Gastroesophageal sphincter (tissue), 4 donors: ENCODE measurements at regions not wholly inside any gene's neighbourhood (a gene's known extent, or its start where the extent isn't known, plus 50 kb on each side); places are given as distances from the start of the nearest gene placed in this dataset.

Experiments
- ATAC-seq: fragments of 150-250 bp; one replicate; pipeline ENCODE4 v1.9.1; 2016; ENCODE audit warnings: mild to moderate bottlenecking, moderate library complexity
- H3K27ac ChIP-seq, 4 donors: fragments of 200-600 bp; sonication (generic) in 3 of 4; 1 replicate in 3 of 4; 2 replicates in 1 of 4; pipeline ENCODE4 v1.5.1; 2016 to 2019
- H3K27me3 ChIP-seq: fragments of 200-600 bp; sonication (generic); one replicate; pipeline ENCODE4 v1.5.1; 2019
- H3K36me3 ChIP-seq, 2 donors: fragments of 200-600 bp; sonication (generic); one replicate each; pipeline ENCODE4 v1.5.1; 2019; ENCODE audit warnings: control low read depth in 1 of 2
- H3K4me1 ChIP-seq, 3 donors: fragments of 200-600 bp; sonication (generic); 1 replicate in 2 of 3; 2 replicates in 1 of 3; pipeline ENCODE4 v1.5.1; 2016 to 2019; ENCODE audit warnings: control low read depth in 2 of 3
- H3K4me3 ChIP-seq, 2 donors: fragments of 200-600 bp; sonication (generic); one replicate each; pipeline ENCODE4 v1.5.1; 2019; ENCODE audit warnings: mild to moderate bottlenecking in 1 of 2, moderate library complexity in 1 of 2
- H3K9me3 ChIP-seq, 3 donors: fragments of 200-600 bp; sonication (generic); one replicate each; pipeline ENCODE4 v1.5.1; 2017 to 2019; ENCODE audit warnings: control low read depth in 2 of 3
- CTCF ChIP-seq, 4 experiments: fragments of 200-600 bp in 2 of 4; fragments of 450-650 bp in 2 of 4; sonication (generic) in 1 of 4; IDR thresholded peaks; one replicate each; pipeline ENCODE4 v1.5.1; 2017 to 2019; ENCODE audit warnings: antibody characterized with exemption in 4 of 4, mild to moderate bottlenecking in 2 of 4, moderate library complexity in 2 of 4
- EP300 ChIP-seq: sonication (generic); formaldehyde crosslinking; IDR thresholded peaks from one replicate; pipeline ENCODE4 v1.6.1; 2017; ENCODE audit warnings: antibody characterized with exemption, mild to moderate bottlenecking
- POLR2A ChIP-seq, 2 donors: fragments of 450-650 bp; IDR thresholded peaks; one replicate each; pipeline ENCODE4 v1.6.1; 2017; ENCODE audit warnings: antibody characterized with exemption in 2 of 2, mild to moderate bottlenecking in 2 of 2, moderate library complexity in 1 of 2
- POLR2AphosphoS5 ChIP-seq: sonication (generic); formaldehyde crosslinking; IDR thresholded peaks from one replicate; pipeline ENCODE4 v1.6.1; 2017; ENCODE audit warnings: antibody characterized with exemption
- WGBS, 2 donors: methylation state at CpG; one replicate each; pipeline ENCODE4 v1.1.5; 2018; ENCODE audit warnings: low coverage in 1 of 2; 5-methylcytosine and 5-hydroxymethylcytosine counted together

GRCh38 chr6:142635130-142635529 lies 309.8 kb downstream of the HIVEP2 start:
- WGBS, 2 donors, result 70 to 92% methylated on average over 1 of the region's 1 CpG
- ATAC-seq, result no peak
- Histone ChIP-seq H3K36me3 (no peaks in the 10 kb centered on the region), H3K9me3 (no peaks in the 10 kb centered on the region), H3K4me1 (no peaks in the 10 kb centered on the region), H3K27me3 (no peaks in the 10 kb centered on the region), H3K27ac (no peak overlapping the region), H3K4me3 (no peak overlapping the region)
- no peak for TF ChIP-seq POLR2AphosphoS5
- TF ChIP-seq POLR2A (IDR thresholded peaks at IDR 0.05), result no peak
- no peak for TF ChIP-seq CTCF (IDR thresholded peaks at IDR 0.05)
- TF ChIP-seq EP300, result no peak

GRCh38 chr6:142637624-142638351 lies 307.2 kb downstream of the HIVEP2 start:
- Histone ChIP-seq H3K9me3 (no peaks in the 10 kb centered on the region), H3K36me3 (no peaks in the 10 kb centered on the region), H3K27ac (no peak overlapping the region), H3K27me3 (no peaks in the 10 kb centered on the region), H3K4me1 (no peaks in the 10 kb centered on the region), H3K4me3 (no peak overlapping the region)
- ATAC-seq, result no peak
- WGBS, 2 donors, result 81 to 87% methylated on average over 5 to 10 of the region's 10 CpGs
- TF ChIP-seq POLR2AphosphoS5 (no peak), CTCF (IDR thresholded peaks at IDR 0.05) (no peak), POLR2A (IDR thresholded peaks at IDR 0.05) (no peak), EP300 (no peak)

GRCh38 chr6:142642651-142643050 lies 302.3 kb downstream of the HIVEP2 start:
- TF ChIP-seq POLR2A (IDR thresholded peaks at IDR 0.05) (no peak), EP300 (no peak), CTCF (IDR thresholded peaks at IDR 0.05) (no peak), POLR2AphosphoS5 (no peak)
- Histone ChIP-seq H3K27ac (no peak overlapping the region), H3K4me1 (no peaks in the 10 kb centered on the region), H3K4me3 (no peak overlapping the region), H3K36me3 (no peaks in the 10 kb centered on the region), H3K9me3 (no peaks in the 10 kb centered on the region), H3K27me3 (no peaks in the 10 kb centered on the region)
- WGBS, 2 donors, result 83 to 86% methylated on average over 1 of the region's 1 CpG
- ATAC-seq, result no peak

GRCh38 chr6:142644866-142645265 lies 300.1 kb downstream of the HIVEP2 start:
- TF ChIP-seq CTCF (IDR thresholded peaks at IDR 0.05), result no peak
- TF ChIP-seq EP300, result no peak
- H3K36me3 ChIP-seq, result no peaks in the 10 kb centered on the region
- no peak overlapping the region for H3K4me3 ChIP-seq
- WGBS, 2 donors, result 63 to 89% methylated on average over 1 to 3 of the region's 3 CpGs
- no peaks in the 10 kb centered on the region for H3K27me3 ChIP-seq
- ATAC-seq, result no peak
- H3K9me3 ChIP-seq, result no peaks in the 10 kb centered on the region
- H3K27ac ChIP-seq, result no peak overlapping the region
- H3K4me1 ChIP-seq, result no peaks in the 10 kb centered on the region

GRCh38 chr6:142645663-142646062 lies 299.3 kb downstream of the HIVEP2 start:
- Histone ChIP-seq H3K4me1 (no peaks in the 10 kb centered on the region), H3K4me3 (no peak overlapping the region), H3K27me3 (no peaks in the 10 kb centered on the region), H3K9me3 (no peaks in the 10 kb centered on the region), H3K36me3 (no peaks in the 10 kb centered on the region), H3K27ac (no peak overlapping the region)
- ATAC-seq, result no peak
- TF ChIP-seq POLR2A (IDR thresholded peaks at IDR 0.05) (no peak), POLR2AphosphoS5 (no peak), EP300 (no peak), CTCF (IDR thresholded peaks at IDR 0.05) (no peak)
- WGBS, 2 donors, result 81 to 100% methylated on average over 1 to 2 of the region's 2 CpGs
